ENCODE measurements at regions not wholly inside any gene's neighbourhood (a gene's known extent, or its start where the extent isn't known, plus 50 kb on each side); places are given as distances from the start of the nearest gene placed in this dataset.

- no peak overlapping the region for H3K27ac ChIP-seq
- peak overlapping the region in 3 of 4 donors; percentile 22 to 54 (median 23) for H3K4me3 ChIP-seq
- intact Hi-C loops (cut with DNase I) = no loop called here
- peaks cover 7 to 21% (median 8%) of the 10 kb centered on the region in 3 donors for H3K4me1 ChIP-seq
- DNase-seq = no peak
- H3K27me3 ChIP-seq = no peaks in the 10 kb centered on the region
- H3K9me3 ChIP-seq = no peaks in the 10 kb centered on the region
- no peaks in the 10 kb centered on the region for H3K36me3 ChIP-seq
- 44 to 45% methylated on average over 16 of the region's 16 CpGs for WGBS, 2 donors
- TF ChIP-seq POLR2A (IDR thresholded peaks at IDR 0.05) (no peak), CTCF (IDR thresholded peaks at IDR 0.05) (no peak)
These were observed 187.1 kb downstream of the BLID start for GRCh38 chr11:121928597-121929580.

GRCh38 chr11:121927789-121928188 lies 188.2 kb downstream of the BLID start:
- Histone ChIP-seq H3K9me3 (no peaks in the 10 kb centered on the region), H3K27me3 (no peaks in the 10 kb centered on the region), H3K4me1 (peaks cover 7 to 21% (median 8%) of the 10 kb centered on the region in 3 donors), H3K27ac (no peak overlapping the region), H3K36me3 (no peaks in the 10 kb centered on the region), H3K4me3 (no peak overlapping the region)
- WGBS, 2 donors = 80 to 92% methylated on average over 1 to 3 of the region's 6 CpGs
- TF ChIP-seq CTCF (IDR thresholded peaks at IDR 0.05) (no peak), POLR2A (IDR thresholded peaks at IDR 0.05) (no peak)
- DNase-seq = no peak
- intact Hi-C loops (cut with DNase I) = no loop called here

- intact Hi-C loops (cut with DNase I) = no loop called here
- Histone ChIP-seq H3K4me3 (no peak overlapping the region), H3K9me3 (no peaks in the 10 kb centered on the region), H3K27me3 (no peaks in the 10 kb centered on the region), H3K36me3 (no peaks in the 10 kb centered on the region), H3K27ac (no peak overlapping the region), H3K4me1 (peaks cover 7 to 21% (median 8%) of the 10 kb centered on the region in 3 donors)
- DNase-seq = no peak
- TF ChIP-seq CTCF (IDR thresholded peaks at IDR 0.05) = no peak
- TF ChIP-seq POLR2A (IDR thresholded peaks at IDR 0.05) = no peak
- 78 to 84% methylated on average over 8 of the region's 8 CpGs for WGBS, 2 donors
These were observed 188.8 kb downstream of the BLID start for GRCh38 chr11:121927097-121927785.

GRCh38 chr11:121924191-121924590 lies 191.8 kb downstream of the BLID start:
- Histone ChIP-seq H3K4me1 (peaks cover 0 to 4% (median 3%) of the 10 kb centered on the region in 3 donors), H3K9me3 (no peaks in the 10 kb centered on the region), H3K27ac (no peak overlapping the region), H3K36me3 (no peaks in the 10 kb centered on the region), H3K4me3 (no peak overlapping the region), H3K27me3 (no peaks in the 10 kb centered on the region)
- no peak for DNase-seq
- intact Hi-C loops (cut with DNase I) = no loop called here
- TF ChIP-seq POLR2A (IDR thresholded peaks at IDR 0.05) (no peak), CTCF (IDR thresholded peaks at IDR 0.05) (no peak)
- WGBS, 2 donors = 77 to 93% methylated on average over 6 of the region's 6 CpGs

GRCh38 chr11:121917482-121917881 lies 198.5 kb downstream of the BLID start:
- WGBS, 2 donors = 75 to 90% methylated on average over 1 of the region's 1 CpG
- TF ChIP-seq CTCF (IDR thresholded peaks at IDR 0.05) (no peak), POLR2A (IDR thresholded peaks at IDR 0.05) (no peak)
- Histone ChIP-seq H3K27me3 (no peaks in the 10 kb centered on the region), H3K4me1 (no peaks in the 10 kb centered on the region), H3K27ac (no peak overlapping the region), H3K9me3 (no peaks in the 10 kb centered on the region), H3K36me3 (no peaks in the 10 kb centered on the region), H3K4me3 (no peak overlapping the region)
- DNase-seq = no peak
- intact Hi-C loops (cut with DNase I) = no loop called here
